ENCODE measurements at regions not wholly inside any gene's neighbourhood (a gene's known extent, or its start where the extent isn't known, plus 50 kb on each side); places are given as distances from the start of the nearest gene placed in this dataset.
A peak's percentile ranks its signal among the peaks of the same experiment; 100 is the strongest.

GRCh38 chr6:148208298-148208697, 134.3 kb upstream of the SASH1 start:
- H2BK15ac ChIP-seq (ENCODE audit: low read depth, low read length), result no peak overlapping the region
- H3K4ac ChIP-seq (ENCODE audit: low read depth, low read length), result no peak overlapping the region
- H2BK120ac ChIP-seq (ENCODE audit: low read depth, low read length), result no peak overlapping the region
- H3K4me2 ChIP-seq (ENCODE audit: low read depth, low read length), result no peak overlapping the region
- in situ Hi-C loops (cut with MboI; ENCODE audit: low sequenced_read_pairs), result no loop called here
- ChIA-PET POLR2A (ENCODE audit: unreplicated experiment) (no interaction called here), CTCF (no interaction called here)
- H3K27ac ChIP-seq (ENCODE audit: insufficient read depth, low read length), result no peak overlapping the region
- no peak for ATAC-seq (ENCODE audit: low read depth)
- H4K5ac ChIP-seq (ENCODE audit: low read depth, low read length), result no peak overlapping the region
- no peaks in the 10 kb centered on the region for H4K20me1 ChIP-seq (ENCODE audit: insufficient read depth, low read length)
- H4K8ac ChIP-seq (ENCODE audit: low read depth in 2 of 2, low read length in 2 of 2), result no peak overlapping the region
- H3K23ac ChIP-seq (ENCODE audit: low read depth, low read length), result no peak overlapping the region
- H3K9ac ChIP-seq (ENCODE audit: low read depth, low read length), result no peak overlapping the region
- no peak overlapping the region for H3K4me3 ChIP-seq (ENCODE audit: insufficient read depth, low read depth, low read length)
- H2BK5ac ChIP-seq (ENCODE audit: low read depth, low read length, poor library complexity, severe bottlenecking), result no peak overlapping the region
- no peak overlapping the region for H2BK20ac ChIP-seq (ENCODE audit: low read depth, low read length)
- no peak overlapping the region for H3K56ac ChIP-seq (ENCODE audit: extremely low read depth, insufficient read depth, low read length)
- H3K9me3 ChIP-seq (ENCODE audit: control insufficient read depth, insufficient read depth, low read length), result no peaks in the 10 kb centered on the region
- H3K4me1 ChIP-seq (ENCODE audit: control insufficient read depth, insufficient read depth, low read length), result peaks cover 2% of the 10 kb centered on the region; the same call in 1 of the 2 replicates
- H2AFZ ChIP-seq (replicated peaks; ENCODE audit: low read length, poor library complexity), result no peak overlapping the region
- H3K18ac ChIP-seq (ENCODE audit: low read depth, low read length), result no peak overlapping the region
- DNase-seq, result no peak
- TF ChIP-seq RFX5 (IDR thresholded peaks at IDR 0.05; ENCODE audit: low read depth, low read length), result no peak
- peak; percentile 57 for TF ChIP-seq CEBPB (IDR thresholded peaks at IDR 0.05; ENCODE audit: low read depth, low read length)
- intact Hi-C loops (cut with micrococcal nuclease), result no loop called here
- no peaks in the 10 kb centered on the region for H3K36me3 ChIP-seq (ENCODE audit: control insufficient read depth, insufficient read depth, low read length)
- no peak overlapping the region for H2AK9ac ChIP-seq (replicated peaks; ENCODE audit: low read depth, low read length, poor library complexity)
- peaks cover 10% of the 10 kb centered on the region for H3K27me3 ChIP-seq (ENCODE audit: control insufficient read depth, insufficient read depth, low read length)
- no TSS peak for BruUV-seq (replicated peaks)
- no peak overlapping the region for H4K91ac ChIP-seq (ENCODE audit: insufficient read depth, low read depth, low read length)
- dilution Hi-C loops (cut with HindIII; ENCODE audit: low sequenced_read_pairs, unreplicated experiment), result no loop called here
- no peaks in the 10 kb centered on the region for H3K79me1 ChIP-seq (ENCODE audit: low read depth in 1 of 2, low read length in 2 of 2)
- no CpG with 5 or more reads among the region's 3 CpGs for WGBS, 2 experiments (ENCODE audit: extremely low coverage in 2 of 2, insufficient read length in 1 of 2)
- H3K14ac ChIP-seq (replicated peaks; ENCODE audit: low read depth, low read length), result peak overlapping the region; percentile 10; the same call in 1 of the 2 replicates
- H2AK5ac ChIP-seq (ENCODE audit: low read depth, low read length), result no peak overlapping the region
- 0 out of 2 replicates have a peak, but pooled peaks cover 5% of the 10 kb centered on the region for H3K9me1 ChIP-seq (ENCODE audit: insufficient read depth, low read length)

Measured in IMR-90 (cell line).